ENCODE measurements at regions not wholly inside any gene's neighbourhood (a gene's known extent, or its start where the extent isn't known, plus 50 kb on each side); places are given as distances from the start of the nearest gene placed in this dataset.

GRCh38 chr12:126518596-126519200 is 1453.5 kb downstream of the AACS start:
- DNase-seq (ENCODE audit: low spot score): no peak
- in situ Hi-C loops (cut with MboI; ENCODE audit: low pct_unique_long_range_greater_than_20kb, low sequenced_read_pairs, unreplicated experiment): no loop called here
- TF ChIP-seq CTCF (IDR thresholded peaks at IDR 0.05; ENCODE audit: extremely low read depth, insufficient read depth, missing control alignments): no peak

- DNase-seq (ENCODE audit: low spot score): no peak
- TF ChIP-seq CTCF (IDR thresholded peaks at IDR 0.05; ENCODE audit: extremely low read depth, insufficient read depth, missing control alignments): no peak
- in situ Hi-C loops (cut with MboI; ENCODE audit: low pct_unique_long_range_greater_than_20kb, low sequenced_read_pairs, unreplicated experiment): no loop called here
These were observed 1454.6 kb downstream of the AACS start for GRCh38 chr12:126519833-126520232.

GRCh38 chr12:126523891-126524290 is 1458.7 kb downstream of the AACS start:
- in situ Hi-C loops (cut with MboI; ENCODE audit: low pct_unique_long_range_greater_than_20kb, low sequenced_read_pairs, unreplicated experiment): no loop called here
- TF ChIP-seq CTCF (IDR thresholded peaks at IDR 0.05; ENCODE audit: extremely low read depth, insufficient read depth, missing control alignments): no peak
- no peak for DNase-seq (ENCODE audit: low spot score)

GRCh38 chr12:126534495-126534894 is 1469.3 kb downstream of the AACS start:
- in situ Hi-C loops (cut with MboI; ENCODE audit: low pct_unique_long_range_greater_than_20kb, low sequenced_read_pairs, unreplicated experiment): no loop called here
- TF ChIP-seq CTCF (IDR thresholded peaks at IDR 0.05; ENCODE audit: extremely low read depth, insufficient read depth, missing control alignments): no peak
- DNase-seq (ENCODE audit: low spot score): no peak

GRCh38 chr12:126534942-126535341 is 1469.7 kb downstream of the AACS start:
- no peak for TF ChIP-seq CTCF (IDR thresholded peaks at IDR 0.05; ENCODE audit: extremely low read depth, insufficient read depth, missing control alignments)
- in situ Hi-C loops (cut with MboI; ENCODE audit: low pct_unique_long_range_greater_than_20kb, low sequenced_read_pairs, unreplicated experiment): no loop called here
- no peak for DNase-seq (ENCODE audit: low spot score)

GRCh38 chr12:126535971-126536370 is 1470.7 kb downstream of the AACS start:
- in situ Hi-C loops (cut with MboI; ENCODE audit: low pct_unique_long_range_greater_than_20kb, low sequenced_read_pairs, unreplicated experiment): no loop called here
- no peak for DNase-seq (ENCODE audit: low spot score)
- TF ChIP-seq CTCF (IDR thresholded peaks at IDR 0.05; ENCODE audit: extremely low read depth, insufficient read depth, missing control alignments): no peak

Measured in GM13977 (cell line).